ENCODE measurements at regions not wholly inside any gene's neighbourhood (a gene's known extent, or its start where the extent isn't known, plus 50 kb on each side); places are given as distances from the start of the nearest gene placed in this dataset.
"Not testable (repeated sequence)": the region's sequence is repeated elsewhere in the genome, so short reads cannot be mapped to it uniquely, and the experiment has no call there.

DNA sequence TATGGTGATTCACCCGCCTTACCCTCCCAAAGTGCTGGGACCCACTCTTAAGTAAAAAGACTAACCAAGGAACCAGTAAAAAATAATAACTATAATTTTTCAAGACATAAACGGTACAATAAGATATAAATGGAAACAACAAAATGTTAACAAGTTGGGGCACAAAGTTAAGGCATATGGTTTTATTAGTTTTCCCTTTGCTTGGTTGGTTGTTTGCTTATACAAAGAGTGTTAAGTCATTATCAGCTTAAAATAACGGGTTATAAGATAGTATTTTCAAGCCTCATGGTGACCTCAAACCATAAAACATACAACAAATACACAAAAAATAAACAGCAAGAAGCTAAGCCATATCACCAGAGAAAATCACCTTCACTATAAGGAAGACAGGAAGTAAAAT, 406.1 kb downstream of the SEC23A start:
- no peaks in the 10 kb centered on the region for H3K27me3 ChIP-seq (ENCODE audit: control insufficient read depth in 2 of 2, insufficient read depth in 2 of 2, low read length in 2 of 2)
- H3K9ac ChIP-seq (ENCODE audit: low read depth in 1 of 2, low read length in 2 of 2): no peak overlapping the region
- no peaks in the 10 kb centered on the region for H3K9me3 ChIP-seq (ENCODE audit: control insufficient read depth in 2 of 2, low read length in 2 of 2)
- H3K4me1 ChIP-seq (ENCODE audit: control insufficient read depth in 2 of 2, insufficient read depth in 2 of 2, low read length in 2 of 2): no peaks in the 10 kb centered on the region
- no peak overlapping the region for H3K4me3 ChIP-seq (ENCODE audit: low read length in 2 of 2)
- H3K27ac ChIP-seq (ENCODE audit: low read depth in 2 of 2, low read length in 2 of 2): no peak overlapping the region
- H3K36me3 ChIP-seq (ENCODE audit: control insufficient read depth in 2 of 2, insufficient read depth in 2 of 2, low read length in 2 of 2): no peaks in the 10 kb centered on the region

- H3K9ac ChIP-seq (ENCODE audit: low read depth in 1 of 2, low read length in 2 of 2): no peak overlapping the region
- H3K9me3 ChIP-seq (ENCODE audit: control insufficient read depth in 2 of 2, low read length in 2 of 2): no peaks in the 10 kb centered on the region
- H3K27ac ChIP-seq (ENCODE audit: low read depth in 2 of 2, low read length in 2 of 2): no peak overlapping the region
- no peaks in the 10 kb centered on the region for H3K27me3 ChIP-seq (ENCODE audit: control insufficient read depth in 2 of 2, insufficient read depth in 2 of 2, low read length in 2 of 2)
- H3K4me3 ChIP-seq (ENCODE audit: low read length in 2 of 2): no peak overlapping the region
- no peaks in the 10 kb centered on the region for H3K4me1 ChIP-seq (ENCODE audit: control insufficient read depth in 2 of 2, insufficient read depth in 2 of 2, low read length in 2 of 2)
- no peaks in the 10 kb centered on the region for H3K36me3 ChIP-seq (ENCODE audit: control insufficient read depth in 2 of 2, insufficient read depth in 2 of 2, low read length in 2 of 2)
Observed at GRCh38 chr14:38693423-38693822, 409.6 kb downstream of the SEC23A start.

DNA sequence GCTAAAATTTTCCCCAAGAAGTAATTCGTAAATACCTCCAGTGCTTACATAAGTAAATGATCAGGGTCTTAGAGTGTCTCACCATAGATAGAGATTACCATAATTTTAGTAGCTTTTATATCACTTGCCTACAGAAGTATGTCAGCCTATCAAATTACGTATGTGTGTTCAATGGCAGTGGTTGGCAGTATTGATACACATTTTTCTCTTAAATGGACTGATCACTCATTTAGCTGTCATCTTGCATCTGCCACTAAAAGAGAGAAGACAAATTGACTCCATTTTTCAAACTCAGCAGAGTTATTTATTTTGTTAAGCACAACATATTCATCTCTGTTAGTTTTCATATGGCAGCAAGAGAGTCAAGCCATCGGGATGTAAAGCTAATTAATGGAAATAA, 413.1 kb upstream of the CLEC14A start:
- no peaks in the 10 kb centered on the region for H3K9me3 ChIP-seq (ENCODE audit: control insufficient read depth in 2 of 2, low read length in 2 of 2)
- H3K4me3 ChIP-seq (ENCODE audit: low read length in 2 of 2): no peak overlapping the region
- H3K4me1 ChIP-seq (ENCODE audit: control insufficient read depth in 2 of 2, insufficient read depth in 2 of 2, low read length in 2 of 2): no peaks in the 10 kb centered on the region
- no peak overlapping the region for H3K27ac ChIP-seq (ENCODE audit: low read depth in 2 of 2, low read length in 2 of 2)
- no peaks in the 10 kb centered on the region for H3K27me3 ChIP-seq (ENCODE audit: control insufficient read depth in 2 of 2, insufficient read depth in 2 of 2, low read length in 2 of 2)
- H3K9ac ChIP-seq (ENCODE audit: low read depth in 1 of 2, low read length in 2 of 2): no peak overlapping the region
- H3K36me3 ChIP-seq (ENCODE audit: control insufficient read depth in 2 of 2, insufficient read depth in 2 of 2, low read length in 2 of 2): no peaks in the 10 kb centered on the region

GRCh38 chr14:38663382-38663781, 407.5 kb upstream of the CLEC14A start:
- H3K36me3 ChIP-seq (ENCODE audit: control insufficient read depth in 2 of 2, insufficient read depth in 2 of 2, low read length in 2 of 2): no peaks in the 10 kb centered on the region

GRCh38 chr14:38662781-38663180, 406.9 kb upstream of the CLEC14A start:
- H3K9me3 ChIP-seq (ENCODE audit: control insufficient read depth in 2 of 2, low read length in 2 of 2): no peaks in the 10 kb centered on the region
- H3K36me3 ChIP-seq (ENCODE audit: control insufficient read depth in 2 of 2, insufficient read depth in 2 of 2, low read length in 2 of 2): no peaks in the 10 kb centered on the region
- H3K27me3 ChIP-seq (ENCODE audit: control insufficient read depth in 2 of 2, insufficient read depth in 2 of 2, low read length in 2 of 2): no peaks in the 10 kb centered on the region
- H3K9ac ChIP-seq (ENCODE audit: low read depth in 1 of 2, low read length in 2 of 2): no peak overlapping the region
- H3K4me1 ChIP-seq (ENCODE audit: control insufficient read depth in 2 of 2, insufficient read depth in 2 of 2, low read length in 2 of 2): no peaks in the 10 kb centered on the region
- H3K27ac ChIP-seq (ENCODE audit: low read depth in 2 of 2, low read length in 2 of 2): no peak overlapping the region
- no peak overlapping the region for H3K4me3 ChIP-seq (ENCODE audit: low read length in 2 of 2)

More at GRCh38 chr14:38663382-38663781, 407.5 kb upstream of the CLEC14A start:
- H3K9me3 ChIP-seq (ENCODE audit: control insufficient read depth in 2 of 2, low read length in 2 of 2): no peaks in the 10 kb centered on the region
- no peaks in the 10 kb centered on the region for H3K4me1 ChIP-seq (ENCODE audit: control insufficient read depth in 2 of 2, insufficient read depth in 2 of 2, low read length in 2 of 2)
- H3K4me3 ChIP-seq (ENCODE audit: low read length in 2 of 2): no peak overlapping the region
- H3K27ac ChIP-seq (ENCODE audit: low read depth in 2 of 2, low read length in 2 of 2): no peak overlapping the region
- H3K9ac ChIP-seq (ENCODE audit: low read depth in 1 of 2, low read length in 2 of 2): no peak overlapping the region
- no peaks in the 10 kb centered on the region for H3K27me3 ChIP-seq (ENCODE audit: control insufficient read depth in 2 of 2, insufficient read depth in 2 of 2, low read length in 2 of 2)

GRCh38 chr14:38646391-38646790, 390.5 kb upstream of the CLEC14A start:
- H3K27me3 ChIP-seq (ENCODE audit: control insufficient read depth in 2 of 2, insufficient read depth in 2 of 2, low read length in 2 of 2): no peaks in the 10 kb centered on the region
- H3K4me3 ChIP-seq (ENCODE audit: low read length in 2 of 2): no peak overlapping the region
- no peaks in the 10 kb centered on the region for H3K9me3 ChIP-seq (ENCODE audit: control insufficient read depth in 2 of 2, low read length in 2 of 2)
- H3K27ac ChIP-seq (ENCODE audit: low read depth in 2 of 2, low read length in 2 of 2): no peak overlapping the region
- H3K36me3 ChIP-seq (ENCODE audit: control insufficient read depth in 2 of 2, insufficient read depth in 2 of 2, low read length in 2 of 2): no peaks in the 10 kb centered on the region
- no peaks in the 10 kb centered on the region for H3K4me1 ChIP-seq (ENCODE audit: control insufficient read depth in 2 of 2, insufficient read depth in 2 of 2, low read length in 2 of 2)
- H3K9ac ChIP-seq (ENCODE audit: low read depth in 1 of 2, low read length in 2 of 2): no peak overlapping the region

- H3K27me3 ChIP-seq (ENCODE audit: control insufficient read depth in 2 of 2, insufficient read depth in 2 of 2, low read length in 2 of 2); H3K9me3 ChIP-seq (ENCODE audit: control insufficient read depth in 2 of 2, low read length in 2 of 2); H3K27ac ChIP-seq (ENCODE audit: low read depth in 2 of 2, low read length in 2 of 2); H3K4me1 ChIP-seq (ENCODE audit: control insufficient read depth in 2 of 2, insufficient read depth in 2 of 2, low read length in 2 of 2); H3K36me3 ChIP-seq (ENCODE audit: control insufficient read depth in 2 of 2, insufficient read depth in 2 of 2, low read length in 2 of 2); H3K4me3 ChIP-seq (ENCODE audit: low read length in 2 of 2); H3K9ac ChIP-seq (ENCODE audit: low read depth in 1 of 2, low read length in 2 of 2): not testable (repeated sequence)
Observed at GRCh38 chr14:38634913-38635312, 379.0 kb upstream of the CLEC14A start.

- Histone ChIP-seq H3K9ac (ENCODE audit: low read depth in 1 of 2, low read length in 2 of 2) (no peak overlapping the region), H3K27me3 (ENCODE audit: control insufficient read depth in 2 of 2, insufficient read depth in 2 of 2, low read length in 2 of 2) (no peaks in the 10 kb centered on the region), H3K4me3 (ENCODE audit: low read length in 2 of 2) (no peak overlapping the region), H3K36me3 (ENCODE audit: control insufficient read depth in 2 of 2, insufficient read depth in 2 of 2, low read length in 2 of 2) (no peaks in the 10 kb centered on the region), H3K27ac (ENCODE audit: low read depth in 2 of 2, low read length in 2 of 2) (no peak overlapping the region), H3K9me3 (ENCODE audit: control insufficient read depth in 2 of 2, low read length in 2 of 2) (peaks cover 0 to 2% of the 10 kb centered on the region in 2 donors), H3K4me1 (ENCODE audit: control insufficient read depth in 2 of 2, insufficient read depth in 2 of 2, low read length in 2 of 2) (no peaks in the 10 kb centered on the region)
Observed at GRCh38 chr14:38629412-38629811, 373.5 kb upstream of the CLEC14A start.

- Histone ChIP-seq H3K36me3 (ENCODE audit: control insufficient read depth in 2 of 2, insufficient read depth in 2 of 2, low read length in 2 of 2) (no peaks in the 10 kb centered on the region), H3K27me3 (ENCODE audit: control insufficient read depth in 2 of 2, insufficient read depth in 2 of 2, low read length in 2 of 2) (no peaks in the 10 kb centered on the region), H3K9ac (ENCODE audit: low read depth in 1 of 2, low read length in 2 of 2) (no peak overlapping the region), H3K4me3 (ENCODE audit: low read length in 2 of 2) (no peak overlapping the region), H3K27ac (ENCODE audit: low read depth in 2 of 2, low read length in 2 of 2) (no peak overlapping the region), H3K4me1 (ENCODE audit: control insufficient read depth in 2 of 2, insufficient read depth in 2 of 2, low read length in 2 of 2) (no peaks in the 10 kb centered on the region), H3K9me3 (ENCODE audit: control insufficient read depth in 2 of 2, low read length in 2 of 2) (peaks cover 0 to 2% of the 10 kb centered on the region in 2 donors)
Observed at GRCh38 chr14:38627163-38627562, 371.3 kb upstream of the CLEC14A start.

DNA sequence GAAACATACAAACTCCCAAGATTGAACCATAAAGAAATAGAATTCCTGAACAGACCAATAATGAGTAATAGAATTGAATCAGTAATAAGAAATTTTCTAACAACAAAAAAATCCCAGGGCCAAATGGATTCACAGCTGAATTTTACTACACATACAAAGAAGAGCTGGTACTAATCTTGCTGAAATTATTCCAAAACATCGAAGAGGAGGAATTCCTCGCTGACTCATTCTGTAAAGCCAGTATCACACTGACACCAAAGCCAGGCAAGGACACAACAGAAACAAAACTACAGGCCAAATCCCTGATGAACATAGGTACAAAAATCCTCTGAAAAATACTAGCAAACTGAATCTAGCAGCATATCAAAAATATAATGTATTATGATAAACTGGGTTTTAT, 367.8 kb upstream of the CLEC14A start:
- Histone ChIP-seq H3K9me3 (ENCODE audit: control insufficient read depth in 2 of 2, low read length in 2 of 2) (peaks cover 0 to 2% of the 10 kb centered on the region in 2 donors), H3K9ac (ENCODE audit: low read depth in 1 of 2, low read length in 2 of 2) (no peak overlapping the region), H3K4me3 (ENCODE audit: low read length in 2 of 2) (no peak overlapping the region), H3K4me1 (ENCODE audit: control insufficient read depth in 2 of 2, insufficient read depth in 2 of 2, low read length in 2 of 2) (no peaks in the 10 kb centered on the region), H3K36me3 (ENCODE audit: control insufficient read depth in 2 of 2, insufficient read depth in 2 of 2, low read length in 2 of 2) (no peaks in the 10 kb centered on the region), H3K27me3 (ENCODE audit: control insufficient read depth in 2 of 2, insufficient read depth in 2 of 2, low read length in 2 of 2) (no peaks in the 10 kb centered on the region), H3K27ac (ENCODE audit: low read depth in 2 of 2, low read length in 2 of 2) (no peak overlapping the region)

DNA sequence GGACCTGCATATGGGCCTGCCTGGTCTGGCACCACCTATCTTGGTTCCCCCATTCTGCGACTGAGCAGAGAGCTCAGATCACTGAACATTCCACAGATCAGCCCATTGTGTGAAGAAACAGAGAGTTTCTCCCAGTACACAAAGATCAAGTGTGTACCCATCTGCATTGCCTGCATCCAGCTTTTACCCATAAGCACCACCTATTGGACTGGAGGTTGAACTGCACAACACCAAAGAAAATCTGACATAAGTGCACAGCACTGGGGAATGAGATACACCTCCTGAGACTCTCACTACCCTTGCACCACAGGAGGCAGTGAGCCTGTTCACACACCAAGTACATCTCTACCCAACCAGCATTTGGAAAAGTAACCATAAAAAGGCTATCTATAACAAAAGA, 362.6 kb upstream of the CLEC14A start:
- no peaks in the 10 kb centered on the region for H3K9me3 ChIP-seq (ENCODE audit: control insufficient read depth in 2 of 2, low read length in 2 of 2)
- H3K4me3 ChIP-seq (ENCODE audit: low read length in 2 of 2): no peak overlapping the region
- no peaks in the 10 kb centered on the region for H3K4me1 ChIP-seq (ENCODE audit: control insufficient read depth in 2 of 2, insufficient read depth in 2 of 2, low read length in 2 of 2)
- H3K9ac ChIP-seq (ENCODE audit: low read depth in 1 of 2, low read length in 2 of 2): no peak overlapping the region
- no peaks in the 10 kb centered on the region for H3K27me3 ChIP-seq (ENCODE audit: control insufficient read depth in 2 of 2, insufficient read depth in 2 of 2, low read length in 2 of 2)
- H3K27ac ChIP-seq (ENCODE audit: low read depth in 2 of 2, low read length in 2 of 2): no peak overlapping the region
- H3K36me3 ChIP-seq (ENCODE audit: control insufficient read depth in 2 of 2, insufficient read depth in 2 of 2, low read length in 2 of 2): no peaks in the 10 kb centered on the region
